GM12878 (cell line): ENCODE measurements at regions not wholly inside any gene's neighbourhood (a gene's known extent, or its start where the extent isn't known, plus 50 kb on each side); places are given as distances from the start of the nearest gene placed in this dataset.

Experiments
- BMI1 ChIP-seq: fragments of 450-650 bp; IDR thresholded peaks from 2 replicates; pipeline ENCODE4 v1.6.1; 2016; ENCODE audit warnings: mild to moderate bottlenecking, moderate library complexity, borderline replicate concordance
- CREB1 ChIP-seq: IDR thresholded peaks from 2 replicates; pipeline ENCODE4 v1.6.1; 2012; ENCODE audit warnings: low read depth, mild to moderate bottlenecking, inconsistent platforms
- CTCF ChIP-seq, 3 experiments: IDR thresholded peaks in 2 of 3; conservative IDR thresholded peaks in 1 of 3; 2 replicates each; pipeline ENCODE4 v1.5.1; 2011; ENCODE audit warnings: low read depth in 3 of 3, low read length in 3 of 3, mild to moderate bottlenecking in 3 of 3, control low read depth in 2 of 3, moderate library complexity in 2 of 3, inconsistent platforms in 1 of 3, mixed read lengths in 1 of 3; ENCODE audit not compliant: control insufficient read depth in 2 of 3, insufficient read depth in 1 of 3; ENCODE audit errors: extremely low read depth in 1 of 3
- CUX1 ChIP-seq: IDR thresholded peaks from 2 replicates; pipeline ENCODE4 v1.6.1; 2012; ENCODE audit warnings: improper control_type of control experiment, low read depth, low read length; ENCODE audit not compliant: insufficient replicate concordance
- DPF2 ChIP-seq: fragments of 450-650 bp; IDR thresholded peaks from 2 replicates; pipeline ENCODE4 v1.6.1; 2017; ENCODE audit warnings: mild to moderate bottlenecking
- ETV6 ChIP-seq, 2 experiments: fragments of 450-650 bp in 1 of 2; IDR thresholded peaks in 1 of 2; conservative IDR thresholded peaks in 1 of 2; 2 replicates each; pipeline ENCODE4 v1.6.1; 2014; ENCODE audit warnings: antibody characterized with exemption in 1 of 2, borderline replicate concordance in 1 of 2, low read depth in 1 of 2, mild to moderate bottlenecking in 1 of 2, moderate library complexity in 1 of 2
- KDM1A ChIP-seq: fragments of 200-600 bp; sonication (generic); IDR thresholded peaks from 2 replicates; pipeline ENCODE4 v1.6.1; 2016; ENCODE audit warnings: borderline replicate concordance
- MYC ChIP-seq: IDR thresholded peaks from 2 replicates; pipeline ENCODE4 v1.6.1; 2011; ENCODE audit warnings: mild to moderate bottlenecking, low read length, moderate library complexity, inconsistent platforms; ENCODE audit not compliant: insufficient read depth, insufficient replicate concordance, insufficient read length, severe bottlenecking
- NFIC ChIP-seq: IDR thresholded peaks from 2 replicates; pipeline ENCODE4 v1.6.1; 2012; ENCODE audit warnings: low read depth, mild to moderate bottlenecking, inconsistent platforms, low read length, moderate library complexity
- RFX5 ChIP-seq: IDR thresholded peaks from 2 replicates; pipeline ENCODE4 v1.6.1; 2011; ENCODE audit warnings: low read depth, low read length, improper control_type of control experiment
- SMAD1 ChIP-seq: fragments of 450-650 bp; IDR thresholded peaks from 2 replicates; pipeline ENCODE4 v1.6.1; 2018; ENCODE audit warnings: mild to moderate bottlenecking, low read depth; ENCODE audit not compliant: partially characterized antibody
- SMC3 ChIP-seq: IDR thresholded peaks from 2 replicates; pipeline ENCODE4 v1.6.1; 2011; ENCODE audit warnings: low read length, improper control_type of control experiment, borderline replicate concordance
- SREBF1 ChIP-seq: IDR thresholded peaks from 2 replicates; pipeline ENCODE4 v1.6.1; 2012; ENCODE audit warnings: mild to moderate bottlenecking, low read length
- ZNF207 ChIP-seq: fragments of 450-650 bp; IDR thresholded peaks from 2 replicates; pipeline ENCODE4 v1.6.1; 2014; ENCODE audit warnings: antibody characterized with exemption, mild to moderate bottlenecking, borderline replicate concordance
- ZNF622 ChIP-seq: fragments of 450-650 bp; IDR thresholded peaks from 2 replicates; pipeline ENCODE4 v1.6.1; 2017; ENCODE audit warnings: mild to moderate bottlenecking, inconsistent platforms
- ZZZ3 ChIP-seq: IDR thresholded peaks from 2 replicates; pipeline ENCODE4 v1.6.1; 2011; ENCODE audit warnings: low read depth; ENCODE audit not compliant: control insufficient read depth, insufficient read length
- TF ChIP-seq, protein P1 (sequence below): fragments of 450-650 bp; formaldehyde crosslinking; IDR thresholded peaks from 2 replicates; pipeline ENCODE4 v1.4.0; 2020; ENCODE audit warnings: mild to moderate bottlenecking, moderate library complexity

DNA sequence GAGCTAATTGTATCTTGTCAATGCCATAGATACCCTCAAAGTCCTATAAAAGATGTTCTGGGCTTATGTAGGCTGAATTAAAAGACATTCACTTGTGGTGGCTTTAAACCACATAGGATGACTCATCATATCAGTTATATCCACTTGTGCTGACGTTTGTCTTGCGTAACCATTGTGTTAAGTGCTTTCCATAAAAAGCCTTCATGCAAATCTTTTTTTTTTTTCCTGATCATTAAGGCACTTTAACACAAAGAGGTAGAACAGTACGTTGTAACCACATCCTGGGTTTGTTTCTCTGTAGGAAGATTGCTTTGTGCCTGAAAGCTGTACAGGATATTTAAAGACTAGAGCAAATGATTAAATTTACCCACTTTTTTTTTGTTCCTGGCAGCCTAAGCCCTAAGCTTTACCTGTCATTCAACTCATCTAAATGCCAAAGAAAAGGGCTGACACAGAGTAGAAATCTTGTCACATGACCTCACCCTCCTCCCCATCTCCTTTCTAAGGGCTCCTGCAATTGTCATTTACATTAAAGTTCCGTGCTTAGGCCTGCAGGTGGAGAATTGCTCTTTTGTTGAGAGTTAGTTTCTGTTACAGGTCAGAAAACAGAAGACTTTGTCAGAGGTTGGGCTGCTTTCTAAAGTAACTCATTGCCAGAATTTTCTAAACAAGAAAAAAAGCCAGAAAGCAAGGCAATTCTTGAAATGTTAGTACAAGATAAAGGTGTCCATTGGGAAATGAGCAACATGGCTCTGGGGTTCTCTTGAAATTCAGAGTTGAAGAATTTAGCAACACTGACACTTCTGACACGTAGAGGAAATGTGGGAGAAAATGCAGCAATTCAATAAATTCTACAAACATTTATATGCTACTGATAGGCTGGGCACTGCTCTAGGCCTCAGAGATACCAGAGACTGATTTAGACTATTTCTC is 555.6 kb downstream of the PPARGC1A start (continued):
- TF ChIP-seq CUX1 (peak; percentile 39), RFX5 (no peak), MYC (no peak), SREBF1 (no peak), DPF2 (peak; percentile 94), CREB1 (peak; percentile 90), ZNF622 (no peak), KDM1A (no peak), ETV6 (conservative IDR thresholded peaks at IDR 0.05 in 1 of 2, IDR thresholded peaks at IDR 0.05 in 1 of 2; ENCODE audit: borderline replicate concordance in 1 of 2, low read depth in 1 of 2) (no peak), SMC3 (peak; percentile 22; the same call in 1 of the 2 replicates), SMAD1 (no peak), ZZZ3 (no peak), ZNF207 (0 out of 2 replicates have a peak, but pooled peaks have one; percentile 45), BMI1 (peak; percentile 82), NFIC (peak; percentile 73; the same call in 1 of the 2 replicates), CTCF (IDR thresholded peaks at IDR 0.05 in 2 of 3, conservative IDR thresholded peaks at IDR 0.05 in 1 of 3; ENCODE audit: control insufficient read depth in 2 of 3, extremely low read depth in 1 of 3, insufficient read depth in 1 of 3, low read depth in 3 of 3, low read length in 3 of 3) (peak in 2 of 3 experiments; percentile 15 to 42; a peak in 1 of 6 replicates)
- TF ChIP-seq, protein P1, sequence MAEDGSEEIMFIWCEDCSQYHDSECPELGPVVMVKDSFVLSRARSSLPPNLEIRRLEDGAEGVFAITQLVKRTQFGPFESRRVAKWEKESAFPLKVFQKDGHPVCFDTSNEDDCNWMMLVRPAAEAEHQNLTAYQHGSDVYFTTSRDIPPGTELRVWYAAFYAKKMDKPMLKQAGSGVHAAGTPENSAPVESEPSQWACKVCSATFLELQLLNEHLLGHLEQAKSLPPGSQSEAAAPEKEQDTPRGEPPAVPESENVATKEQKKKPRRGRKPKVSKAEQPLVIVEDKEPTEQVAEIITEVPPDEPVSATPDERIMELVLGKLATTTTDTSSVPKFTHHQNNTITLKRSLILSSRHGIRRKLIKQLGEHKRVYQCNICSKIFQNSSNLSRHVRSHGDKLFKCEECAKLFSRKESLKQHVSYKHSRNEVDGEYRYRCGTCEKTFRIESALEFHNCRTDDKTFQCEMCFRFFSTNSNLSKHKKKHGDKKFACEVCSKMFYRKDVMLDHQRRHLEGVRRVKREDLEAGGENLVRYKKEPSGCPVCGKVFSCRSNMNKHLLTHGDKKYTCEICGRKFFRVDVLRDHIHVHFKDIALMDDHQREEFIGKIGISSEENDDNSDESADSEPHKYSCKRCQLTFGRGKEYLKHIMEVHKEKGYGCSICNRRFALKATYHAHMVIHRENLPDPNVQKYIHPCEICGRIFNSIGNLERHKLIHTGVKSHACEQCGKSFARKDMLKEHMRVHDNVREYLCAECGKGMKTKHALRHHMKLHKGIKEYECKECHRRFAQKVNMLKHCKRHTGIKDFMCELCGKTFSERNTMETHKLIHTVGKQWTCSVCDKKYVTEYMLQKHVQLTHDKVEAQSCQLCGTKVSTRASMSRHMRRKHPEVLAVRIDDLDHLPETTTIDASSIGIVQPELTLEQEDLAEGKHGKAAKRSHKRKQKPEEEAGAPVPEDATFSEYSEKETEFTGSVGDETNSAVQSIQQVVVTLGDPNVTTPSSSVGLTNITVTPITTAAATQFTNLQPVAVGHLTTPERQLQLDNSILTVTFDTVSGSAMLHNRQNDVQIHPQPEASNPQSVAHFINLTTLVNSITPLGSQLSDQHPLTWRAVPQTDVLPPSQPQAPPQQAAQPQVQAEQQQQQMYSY (CRISPR knock-in tag), result no peak
